Lower leg skin (tissue), 3 donors: ENCODE measurements at regions not wholly inside any gene's neighbourhood (a gene's known extent, or its start where the extent isn't known, plus 50 kb on each side); places are given as distances from the start of the nearest gene placed in this dataset.

Experiments
- POLR2A ChIP-seq, 2 donors: fragments of 450-650 bp; IDR thresholded peaks; one replicate each; pipeline ENCODE4 v1.6.1; 2016 to 2017; ENCODE audit warnings: antibody characterized with exemption in 2 of 2, mild to moderate bottlenecking in 1 of 2, moderate library complexity in 1 of 2
- TF ChIP-seq, protein P1 (sequence below), 3 donors: fragments of 450-650 bp; IDR thresholded peaks; one replicate each; pipeline ENCODE4 v1.5.1; 2016; ENCODE audit warnings: antibody characterized with exemption in 3 of 3, mild to moderate bottlenecking in 3 of 3, moderate library complexity in 2 of 3

- TF ChIP-seq POLR2A (IDR thresholded peaks at IDR 0.05): no peak
- TF ChIP-seq, protein P1, sequence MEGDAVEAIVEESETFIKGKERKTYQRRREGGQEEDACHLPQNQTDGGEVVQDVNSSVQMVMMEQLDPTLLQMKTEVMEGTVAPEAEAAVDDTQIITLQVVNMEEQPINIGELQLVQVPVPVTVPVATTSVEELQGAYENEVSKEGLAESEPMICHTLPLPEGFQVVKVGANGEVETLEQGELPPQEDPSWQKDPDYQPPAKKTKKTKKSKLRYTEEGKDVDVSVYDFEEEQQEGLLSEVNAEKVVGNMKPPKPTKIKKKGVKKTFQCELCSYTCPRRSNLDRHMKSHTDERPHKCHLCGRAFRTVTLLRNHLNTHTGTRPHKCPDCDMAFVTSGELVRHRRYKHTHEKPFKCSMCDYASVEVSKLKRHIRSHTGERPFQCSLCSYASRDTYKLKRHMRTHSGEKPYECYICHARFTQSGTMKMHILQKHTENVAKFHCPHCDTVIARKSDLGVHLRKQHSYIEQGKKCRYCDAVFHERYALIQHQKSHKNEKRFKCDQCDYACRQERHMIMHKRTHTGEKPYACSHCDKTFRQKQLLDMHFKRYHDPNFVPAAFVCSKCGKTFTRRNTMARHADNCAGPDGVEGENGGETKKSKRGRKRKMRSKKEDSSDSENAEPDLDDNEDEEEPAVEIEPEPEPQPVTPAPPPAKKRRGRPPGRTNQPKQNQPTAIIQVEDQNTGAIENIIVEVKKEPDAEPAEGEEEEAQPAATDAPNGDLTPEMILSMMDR (IDR thresholded peaks at IDR 0.05): no peak
These were observed 428.9 kb upstream of the THRB start for GRCh38 chr3:24923570-24923969.
